ENCODE measurements at regions not wholly inside any gene's neighbourhood (a gene's known extent, or its start where the extent isn't known, plus 50 kb on each side); places are given as distances from the start of the nearest gene placed in this dataset.

DNA sequence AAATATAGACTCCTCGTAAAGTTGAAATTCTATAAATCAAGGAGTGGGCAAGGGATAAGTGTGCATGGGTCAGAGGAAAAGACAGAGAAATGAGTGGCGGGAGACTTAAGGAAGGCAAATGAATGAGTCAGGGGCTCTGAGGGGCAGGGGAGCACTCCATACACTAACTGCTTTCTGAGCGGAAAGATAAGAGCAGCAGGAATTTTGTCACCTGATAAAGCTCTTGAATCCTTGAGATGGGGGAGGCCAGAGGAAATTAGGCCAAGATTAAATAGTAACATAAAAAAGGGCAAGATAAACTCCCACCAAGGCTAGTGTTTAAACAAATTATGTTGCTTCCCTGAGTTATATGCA, 191.0 kb upstream of the S1PR3 start:
- no peak for DNase-seq

DNA sequence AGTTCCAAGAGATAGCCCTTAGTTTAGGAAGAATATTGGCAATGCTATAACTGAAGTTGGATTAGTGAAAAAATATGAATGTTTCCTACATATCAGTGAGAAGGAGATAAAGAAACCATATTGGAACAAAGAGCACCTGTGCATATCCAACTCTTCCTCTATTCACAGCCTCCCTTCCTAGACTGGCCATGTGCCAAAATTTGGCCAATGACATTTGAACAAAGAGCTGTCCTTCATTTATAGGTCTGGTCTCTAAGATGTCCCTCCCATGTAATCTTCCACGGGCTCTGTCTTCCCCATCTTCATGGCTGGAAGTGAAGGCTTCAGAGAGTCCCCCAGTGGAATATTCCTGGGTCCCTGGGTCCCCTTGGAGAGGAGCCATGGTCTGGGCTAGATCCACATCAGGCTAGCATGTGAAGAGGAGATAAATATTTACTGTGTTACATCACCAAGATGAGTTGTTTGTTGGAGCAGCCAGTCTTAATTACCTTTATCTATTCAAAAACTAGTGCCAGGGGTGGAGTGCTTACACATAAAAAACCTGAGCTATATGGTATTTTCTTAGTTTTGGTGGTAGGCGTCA, 190.0 kb upstream of the S1PR3 start:
- no peak for DNase-seq

DNA sequence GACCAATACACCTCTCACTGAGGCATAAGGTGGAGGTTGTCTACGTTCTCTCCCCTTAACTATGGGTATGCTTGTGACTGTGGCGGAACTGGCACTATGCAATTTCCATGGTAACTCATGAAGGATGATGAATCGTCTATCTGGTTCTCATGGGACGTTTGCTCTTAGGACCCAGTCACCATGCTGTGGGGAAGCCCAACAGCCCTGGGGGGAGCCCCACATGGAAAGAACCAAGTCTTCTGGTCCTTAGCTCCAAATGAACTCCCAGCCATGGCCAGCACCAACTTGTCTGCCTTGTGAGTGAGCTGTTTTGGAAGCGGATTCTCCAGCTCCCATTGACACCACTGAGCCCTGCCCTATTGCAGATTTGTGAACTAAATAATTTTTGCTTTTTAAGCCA, 188.7 kb upstream of the S1PR3 start:
- DNase-seq = no peak

DNA sequence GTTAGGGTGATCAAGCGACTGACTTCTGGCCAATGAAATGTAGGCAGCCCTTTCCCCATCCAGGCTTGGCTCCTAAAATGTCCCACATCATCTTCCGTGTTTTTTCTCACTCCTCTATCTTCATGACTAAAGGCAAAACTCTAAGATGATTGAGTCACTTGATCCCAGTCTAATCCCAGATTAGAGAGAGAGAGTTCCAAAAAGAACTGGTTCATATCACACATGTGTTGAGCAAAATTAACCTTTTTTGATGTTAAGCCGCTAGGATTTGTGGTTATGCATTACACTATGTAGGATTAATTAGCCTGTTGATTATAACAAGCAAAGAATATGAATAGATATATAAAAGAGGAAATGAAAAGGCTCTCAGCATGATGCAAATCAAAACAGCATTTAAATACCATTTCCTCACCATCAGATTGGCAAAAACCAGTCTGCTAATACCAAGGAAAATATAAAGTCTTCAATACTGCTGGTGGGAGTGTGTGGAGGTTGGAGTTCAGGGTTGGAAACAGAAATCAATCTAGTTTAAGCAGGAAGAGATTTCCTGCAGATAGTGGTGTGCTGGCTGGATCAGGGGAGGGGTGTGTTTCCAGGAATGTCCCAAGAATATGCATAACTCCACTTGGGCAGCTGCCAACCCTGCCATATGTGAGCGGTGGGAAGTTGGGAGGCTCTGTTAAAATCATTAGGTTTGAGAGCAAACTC, 187.6 kb upstream of the S1PR3 start:
- DNase-seq = no peak

DNA sequence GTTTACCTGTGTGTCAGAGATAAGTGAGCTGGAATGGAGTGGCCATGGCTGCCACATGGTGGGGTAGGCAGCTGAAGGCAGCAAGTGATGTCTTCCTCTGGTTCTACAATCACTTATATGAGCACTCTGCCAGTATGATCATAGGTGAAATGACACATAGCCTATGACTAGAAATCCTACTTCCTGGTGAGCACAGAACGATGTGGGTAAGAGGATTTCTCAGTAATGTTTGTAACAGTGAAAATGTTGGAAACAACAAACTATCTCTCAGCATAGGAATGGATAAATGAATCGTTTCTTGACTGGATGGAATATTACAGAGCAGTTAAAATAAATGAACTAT, 187.0 kb upstream of the S1PR3 start:
- DNase-seq = no peak

DNA sequence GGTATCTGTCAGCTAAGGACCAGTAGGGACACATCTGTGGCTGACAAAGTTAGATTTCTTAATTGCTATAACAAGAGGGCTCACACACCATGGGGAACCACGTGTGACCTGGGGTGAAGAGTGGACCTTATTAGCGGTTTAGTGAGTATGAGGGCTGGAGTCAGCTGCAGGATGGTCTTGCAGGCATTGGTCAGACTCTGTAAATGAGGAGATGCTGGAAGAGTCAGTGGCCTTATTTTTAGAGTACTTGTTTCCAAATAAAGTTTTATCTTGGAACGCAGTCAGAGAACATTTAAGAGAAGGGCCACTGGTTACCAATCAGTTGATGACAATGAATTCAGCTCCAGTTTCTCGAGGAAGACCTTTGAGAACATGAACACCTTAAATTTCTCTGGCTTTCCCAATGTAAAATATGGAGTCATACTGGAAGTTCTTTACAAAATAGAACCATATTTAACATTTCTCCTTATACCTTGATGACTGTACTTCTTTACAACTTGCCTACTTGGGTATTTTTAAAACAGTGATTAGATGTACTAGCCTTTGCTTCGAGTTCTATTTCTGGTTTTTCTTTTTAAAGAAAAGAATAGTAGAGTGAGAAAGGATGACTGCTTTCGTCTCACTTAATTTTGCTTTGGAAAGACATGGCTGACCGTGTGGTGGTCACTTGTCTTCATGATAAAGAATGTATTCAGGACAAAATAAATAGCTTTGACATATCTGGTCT, 185.9 kb upstream of the S1PR3 start:
- no peak for DNase-seq

DNA sequence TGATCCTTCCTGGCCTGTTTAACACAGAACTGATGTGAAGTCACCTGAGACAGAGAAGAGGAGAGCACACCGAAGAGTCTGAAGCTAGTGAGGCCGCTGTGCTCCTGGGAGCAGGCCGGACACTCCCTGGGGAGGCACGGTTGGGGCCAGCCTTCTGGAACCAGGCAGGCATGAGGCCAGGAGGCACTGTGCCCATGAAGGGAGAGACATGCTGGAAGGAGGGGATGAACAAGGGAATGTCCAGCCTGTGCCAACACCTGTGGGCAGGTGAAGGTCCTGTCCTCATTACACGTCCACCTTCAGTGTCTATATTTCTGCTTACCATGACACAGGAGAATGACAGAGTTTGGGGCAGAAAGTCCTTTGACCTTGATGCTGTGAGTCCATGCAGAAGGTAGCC, 183.8 kb upstream of the S1PR3 start:
- no peak for DNase-seq

DNA sequence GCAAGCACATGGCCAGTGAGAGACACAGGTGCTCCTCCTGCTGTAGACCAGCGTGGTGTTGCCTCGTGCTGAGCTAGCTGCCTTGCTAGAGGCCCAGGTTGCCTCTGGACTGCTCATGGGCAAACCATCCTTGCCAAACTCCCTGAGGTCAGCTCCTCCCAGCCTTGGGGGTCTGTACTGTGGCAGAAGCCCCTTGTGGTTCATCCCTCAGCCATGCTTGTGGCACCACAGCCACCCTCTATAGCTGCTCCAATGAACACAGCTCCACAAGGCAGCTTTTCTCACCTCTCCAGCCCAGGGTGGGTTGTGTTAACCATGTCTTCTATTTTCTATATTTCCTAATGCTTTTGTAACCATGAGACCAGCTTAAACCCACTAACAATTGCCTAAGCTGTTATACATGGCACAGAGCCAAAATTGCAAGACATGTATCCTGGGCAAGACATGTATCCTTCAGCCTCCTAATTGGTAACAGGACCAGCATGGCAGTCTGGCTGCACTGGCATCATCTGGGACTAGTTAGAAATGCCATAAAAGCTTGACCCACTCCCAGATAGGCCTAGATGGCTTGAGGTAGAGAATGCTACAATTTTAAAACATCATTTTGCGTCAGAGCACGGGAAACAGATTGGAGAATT, 183.1 kb upstream of the S1PR3 start:
- no peak for DNase-seq

DNA sequence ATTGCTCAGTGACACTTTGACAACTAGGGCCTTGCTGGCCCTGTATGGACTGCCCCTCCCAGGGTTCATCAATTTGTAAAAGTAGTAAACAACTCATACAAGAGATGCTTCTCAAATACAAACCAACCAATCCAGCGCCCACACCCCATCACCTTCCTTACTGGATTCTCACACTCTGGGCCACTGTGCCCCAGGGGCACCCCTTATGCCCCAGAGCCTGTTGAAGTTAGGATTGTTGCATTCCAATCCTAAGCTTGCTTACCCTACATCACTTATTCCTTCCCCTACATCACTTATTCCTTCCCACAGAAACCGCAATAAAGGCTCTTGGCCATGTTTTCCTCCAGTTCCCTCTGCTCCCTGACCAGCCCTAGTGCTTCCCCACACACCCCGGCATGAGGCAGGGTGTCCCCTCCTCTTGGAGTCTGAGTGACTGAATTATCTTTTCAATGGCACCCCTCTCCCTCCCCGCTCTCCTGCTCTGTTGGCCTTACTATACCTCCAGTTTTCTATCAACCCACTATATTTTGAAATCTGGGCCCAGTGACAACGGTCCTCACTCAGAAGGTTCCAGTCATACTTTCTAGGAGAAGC, 182.4 kb upstream of the S1PR3 start:
- DNase-seq = no peak

DNA sequence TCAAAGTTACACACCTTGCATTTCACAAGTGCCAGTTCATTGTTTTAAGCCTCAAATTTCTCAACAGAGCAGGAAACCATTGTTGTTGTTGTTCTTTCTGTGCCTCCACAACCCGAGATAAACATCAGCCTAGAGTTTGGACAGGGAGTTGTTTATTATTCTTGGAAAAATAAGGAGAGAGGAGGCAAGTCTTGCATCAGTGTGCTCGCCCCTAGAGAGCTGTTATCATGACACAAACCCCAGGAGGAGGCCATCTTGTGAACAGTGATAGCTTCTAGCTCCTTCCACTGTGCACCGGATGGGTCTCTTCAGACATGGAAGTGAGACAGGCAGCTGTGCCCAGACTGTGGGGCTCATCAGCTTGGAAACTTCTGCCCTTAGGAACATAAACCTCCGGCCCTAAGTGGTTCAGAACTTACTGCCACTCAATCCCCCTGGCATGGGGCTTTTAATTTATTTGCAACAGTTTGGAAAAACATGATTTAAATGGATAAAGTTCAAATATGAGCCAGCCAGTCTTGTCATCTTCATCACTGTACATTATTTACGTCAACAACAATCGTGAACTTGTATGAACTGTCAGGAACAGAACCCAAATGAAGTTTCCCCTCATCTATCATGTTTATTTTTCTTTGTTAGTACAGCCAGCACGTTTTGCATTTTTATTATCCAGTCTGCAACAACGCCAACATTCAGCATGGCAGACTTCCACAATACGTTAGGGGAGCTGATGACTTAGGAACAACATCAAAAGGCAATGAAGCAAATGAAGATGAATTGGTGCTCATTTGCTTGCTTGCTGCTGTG, 181.7 kb upstream of the S1PR3 start:
- DNase-seq = no peak

DNA sequence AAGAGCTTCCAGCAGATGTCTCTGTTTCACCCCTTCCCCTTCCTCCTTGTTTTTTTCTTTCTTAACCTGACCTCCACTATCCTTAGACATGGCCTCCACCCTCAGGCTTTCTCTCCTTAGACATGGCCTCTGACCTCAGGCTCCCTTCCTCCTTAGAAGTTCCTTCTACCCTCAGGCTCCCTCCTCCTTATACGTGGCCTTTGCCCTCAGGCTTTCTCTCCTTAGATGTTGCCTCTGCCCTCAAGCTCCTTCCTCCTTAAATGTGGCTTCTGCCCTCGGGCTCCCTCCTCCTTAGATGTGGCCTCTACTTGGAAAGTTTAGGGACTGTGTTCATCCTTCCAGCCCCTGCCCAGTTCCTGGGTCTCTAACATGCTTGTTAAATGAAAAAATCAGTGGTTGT, 180.4 kb upstream of the S1PR3 start:
- no peak for DNase-seq

DNA sequence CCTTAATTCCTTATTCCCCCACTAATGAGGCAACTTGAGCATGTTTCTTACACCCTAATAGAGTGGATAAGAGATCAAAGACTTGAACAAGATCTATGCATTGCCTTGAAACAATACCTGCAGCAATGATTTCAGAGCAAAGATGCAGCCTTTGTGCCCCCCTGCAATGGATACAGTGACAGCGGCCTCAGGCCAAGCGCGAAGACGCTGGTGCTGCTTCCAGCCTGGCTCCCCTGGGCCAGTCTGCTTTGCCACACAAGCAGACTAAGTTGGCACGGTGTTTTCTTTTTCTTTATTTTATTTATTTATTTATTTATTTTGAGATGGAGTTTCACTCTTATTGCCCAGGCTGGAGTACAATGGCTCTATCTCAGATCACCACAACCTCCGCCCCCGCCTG, 179.8 kb upstream of the S1PR3 start:
- no peak for DNase-seq

DNA sequence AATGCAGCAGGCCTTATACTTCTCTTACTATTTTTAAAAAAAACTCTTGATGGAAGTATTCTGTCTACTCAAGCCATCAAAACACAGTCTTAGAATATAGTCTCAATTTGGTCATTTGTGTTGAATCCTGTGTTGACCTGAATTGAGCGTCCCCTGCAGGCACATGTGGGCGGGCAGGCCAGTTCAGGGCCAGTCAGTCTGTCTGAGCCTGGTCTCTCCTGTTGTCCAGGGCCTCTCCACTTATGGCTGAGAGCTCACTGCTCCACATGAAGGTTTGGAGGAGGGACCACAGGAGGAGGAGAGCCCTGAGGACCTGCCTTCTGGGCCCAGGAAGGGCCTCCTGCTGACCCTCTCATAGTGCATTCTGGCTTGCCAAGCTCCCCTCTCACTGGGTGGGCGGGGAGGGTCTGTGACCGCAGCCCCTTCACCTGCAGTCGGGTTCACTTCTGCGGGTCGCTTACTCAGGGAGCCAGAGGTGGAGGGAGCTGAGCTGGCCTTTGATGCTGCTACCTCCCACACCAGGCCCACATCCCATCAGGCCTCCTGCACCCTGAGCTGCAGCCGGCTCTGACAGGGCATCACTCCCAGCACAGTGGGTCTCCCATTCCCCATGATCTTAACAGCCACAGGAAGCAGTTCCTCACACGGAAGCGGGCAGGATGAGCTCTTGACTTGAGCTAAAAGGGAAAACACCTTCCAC, 178.2 kb upstream of the S1PR3 start:
- no peak for DNase-seq

DNA sequence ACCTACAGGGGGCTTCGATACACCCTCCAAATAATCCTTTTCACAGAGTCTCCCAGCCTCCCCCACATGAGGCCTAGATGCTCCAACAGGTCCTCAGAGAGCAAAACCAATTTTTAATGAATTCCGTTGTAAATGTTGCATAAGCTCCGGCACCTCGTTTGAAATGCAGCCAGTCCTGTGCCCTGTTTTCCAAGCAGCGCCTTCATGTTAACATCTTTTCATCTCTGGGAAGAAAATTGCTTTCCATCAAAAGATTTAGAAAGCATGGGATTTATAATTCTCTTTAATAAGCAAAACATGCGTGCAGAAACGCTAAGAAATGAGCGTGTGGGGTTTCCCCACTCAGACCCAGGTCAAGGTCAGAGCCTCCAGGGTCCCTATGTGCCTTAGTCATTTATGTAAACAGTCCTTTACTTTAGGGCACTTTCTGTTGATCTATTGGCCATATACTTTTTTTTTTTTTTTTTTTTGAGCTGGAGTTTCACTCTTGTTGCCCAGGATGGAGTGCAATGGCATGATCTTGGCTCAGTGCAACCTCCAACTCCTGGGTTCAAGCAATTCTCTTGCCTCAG, 177.5 kb upstream of the S1PR3 start:
- DNase-seq = no peak

DNA sequence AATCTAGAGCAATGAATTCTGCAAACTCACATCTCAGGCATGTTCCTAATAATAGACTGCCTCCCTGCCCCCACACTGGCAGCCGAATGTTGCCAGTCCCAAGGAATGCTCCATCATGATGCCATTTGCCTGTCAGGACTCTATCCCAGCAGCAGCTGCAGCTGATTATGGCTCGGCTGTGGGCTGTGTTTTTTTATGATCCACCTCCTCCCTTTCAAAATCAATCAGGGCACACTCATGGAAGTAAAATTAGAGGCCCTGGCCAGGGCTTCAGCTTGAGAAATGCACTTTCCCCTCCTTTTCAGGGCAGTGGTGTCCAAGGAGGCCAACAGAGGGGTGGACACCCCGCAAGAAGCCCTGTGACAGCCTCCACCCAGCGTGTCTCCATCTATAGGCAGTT, 176.7 kb upstream of the S1PR3 start:
- DNase-seq = no peak

DNA sequence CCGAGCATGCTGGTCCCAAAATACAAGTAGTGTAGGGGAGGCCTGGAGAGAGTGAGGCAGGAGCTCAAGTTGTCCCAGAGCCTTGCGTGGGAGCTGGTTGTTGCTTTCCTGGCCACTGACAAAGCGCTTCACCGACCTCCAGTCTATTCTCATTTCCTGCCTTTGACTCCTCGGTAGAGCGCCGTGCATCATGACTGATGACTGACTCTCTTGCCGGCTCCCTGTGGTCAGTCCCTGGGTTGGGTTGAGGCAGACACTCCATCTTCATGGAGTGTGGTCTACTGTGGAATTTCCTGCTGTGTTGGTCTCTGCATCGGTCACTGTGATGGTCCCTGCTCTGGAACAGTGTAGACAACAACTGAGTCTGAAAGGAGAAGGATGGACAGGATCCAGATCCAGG, 175.1 kb upstream of the S1PR3 start:
- no peak for DNase-seq

DNA sequence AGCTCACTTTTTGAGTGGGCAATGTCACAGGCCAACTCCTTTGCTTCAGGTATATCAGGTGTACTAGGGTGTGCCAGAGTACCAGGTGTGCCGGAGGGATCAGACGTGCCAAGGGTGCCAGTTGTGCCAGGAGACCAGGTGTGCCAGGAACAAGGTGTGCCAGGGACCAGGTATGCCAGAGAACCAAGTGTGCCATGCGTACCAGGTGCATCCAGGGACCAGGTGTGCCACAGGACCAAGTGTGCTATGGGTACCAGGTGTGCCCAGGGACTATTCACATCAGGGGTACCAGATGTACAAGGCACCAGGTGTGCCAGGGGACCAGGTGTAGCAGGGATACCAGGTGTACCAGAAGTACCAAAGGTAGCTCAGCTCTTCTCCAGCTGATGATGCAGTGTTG, 174.7 kb upstream of the S1PR3 start:
- DNase-seq = no peak

DNA sequence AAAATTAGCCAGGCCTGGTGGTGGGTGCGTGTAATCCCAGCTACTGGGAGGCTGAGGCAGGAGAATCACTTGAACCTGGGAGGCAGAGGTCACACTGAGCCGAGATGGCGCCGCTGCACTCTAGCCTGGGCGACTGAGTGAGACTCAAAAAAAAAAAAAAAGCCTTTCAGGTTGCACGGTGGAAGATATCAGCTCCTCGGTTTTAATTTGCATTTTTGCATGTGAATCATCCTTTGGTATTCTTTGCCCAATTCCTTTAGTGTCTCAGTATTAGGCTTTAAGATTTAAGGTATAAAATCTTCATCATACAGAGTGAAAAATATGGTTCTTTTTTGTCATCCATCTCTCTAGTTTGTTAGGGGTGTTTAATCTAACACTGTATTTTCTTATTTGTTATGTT, 173.6 kb upstream of the S1PR3 start:
- no peak for DNase-seq

DNA sequence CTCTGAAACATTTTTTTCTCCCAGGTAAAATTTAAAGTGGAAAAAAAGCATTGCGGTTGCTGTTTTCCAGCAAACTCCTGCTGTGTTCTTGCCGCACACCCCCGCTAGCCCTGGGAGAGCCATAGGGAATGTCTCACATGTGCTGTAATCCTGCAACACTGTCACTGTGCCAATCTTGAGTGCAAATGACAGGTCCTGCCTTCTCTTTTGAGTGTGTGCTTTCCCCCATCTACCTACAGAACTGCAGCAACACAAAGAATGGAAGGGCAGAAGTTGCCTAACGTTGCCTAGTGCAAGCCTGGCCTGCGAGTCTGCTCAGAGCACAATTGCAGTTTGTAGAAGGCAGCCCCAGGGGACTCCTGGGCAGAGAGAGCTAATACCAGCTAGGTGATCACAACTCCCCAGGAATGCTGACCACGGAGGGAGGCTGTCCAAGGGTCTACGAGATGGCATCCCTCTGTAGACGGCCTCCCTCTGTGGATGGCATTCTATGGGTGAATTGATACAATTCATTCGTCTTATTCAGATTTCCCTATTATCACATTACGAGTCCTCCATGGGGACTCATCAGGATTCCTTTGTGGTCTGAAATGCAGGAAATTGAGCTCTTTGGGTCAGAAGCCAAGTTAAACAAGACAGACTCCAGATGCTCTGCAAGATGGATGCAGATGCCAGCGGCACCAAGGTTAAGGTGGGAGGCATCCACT, 172.6 kb upstream of the S1PR3 start:
- no peak for DNase-seq

DNA sequence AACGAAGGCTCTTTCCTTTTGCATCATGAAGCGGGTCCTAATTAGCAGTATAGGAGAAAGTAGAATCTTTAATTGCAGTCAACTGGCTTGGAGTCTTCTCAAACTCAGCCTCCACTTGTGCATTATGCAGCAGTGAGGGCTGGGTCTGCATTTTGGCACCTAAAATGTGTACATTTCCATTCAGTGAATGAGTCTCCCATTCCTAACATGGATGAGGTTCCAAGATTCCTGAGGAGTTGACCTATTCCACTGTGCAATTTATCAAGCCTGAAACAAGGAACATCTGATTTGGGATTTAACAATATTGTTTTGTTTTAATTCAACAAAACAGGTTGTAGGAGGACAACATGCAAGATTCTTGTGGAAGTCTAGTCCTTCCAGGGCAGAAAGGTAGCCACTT, 171.8 kb upstream of the S1PR3 start:
- DNase-seq = no peak

DNA sequence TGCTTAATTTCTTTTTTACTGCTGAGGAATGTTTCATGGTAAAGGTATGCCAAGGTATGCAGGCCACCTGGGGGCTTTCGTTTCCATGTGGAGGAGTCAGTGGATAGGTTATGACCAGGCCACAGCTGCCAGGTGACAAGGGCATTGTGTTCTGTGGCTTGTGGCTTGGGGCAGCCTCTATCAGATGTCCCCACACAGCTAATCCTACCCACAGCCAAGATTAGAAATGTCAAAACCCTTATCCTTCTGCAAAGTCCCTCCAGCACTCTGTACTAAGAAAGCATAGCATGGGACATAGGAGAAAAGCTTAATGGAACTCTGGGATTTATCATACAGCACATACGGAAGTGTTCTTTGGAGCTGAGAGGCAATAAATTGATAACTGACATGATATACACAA, 171.2 kb upstream of the S1PR3 start:
- no peak for DNase-seq
